ENCODE measurements at regions not wholly inside any gene's neighbourhood (a gene's known extent, or its start where the extent isn't known, plus 50 kb on each side); places are given as distances from the start of the nearest gene placed in this dataset.
"Not testable (repeated sequence)": the region's sequence is repeated elsewhere in the genome, so short reads cannot be mapped to it uniquely, and the experiment has no call there.

GRCh38 chr1:195218428-195219212, 1389.6 kb downstream of the KCNT2 start:
- DNase-seq (ENCODE audit: low read depth in 2 of 2), result no peak

DNA sequence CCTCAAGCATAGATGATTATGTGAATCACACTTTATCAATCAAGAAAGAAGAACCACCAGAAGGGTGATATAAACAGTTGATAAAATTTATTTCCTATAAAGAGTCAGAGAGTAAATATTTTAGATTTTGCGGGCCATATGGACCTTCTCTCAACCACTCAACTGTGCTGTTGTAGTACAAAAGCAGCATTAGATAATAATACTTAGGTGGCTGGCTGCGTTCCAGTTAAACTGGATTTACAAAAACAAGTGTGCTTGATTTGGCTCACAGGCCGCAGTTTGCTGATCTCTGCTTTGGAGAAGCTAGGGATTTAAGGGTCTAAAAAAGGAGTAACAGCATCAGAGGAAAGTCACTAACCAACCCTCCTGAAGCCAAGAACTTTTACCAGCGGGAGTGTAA, 1406.0 kb downstream of the KCNT2 start:
- no peak for DNase-seq (ENCODE audit: low read depth in 2 of 2)

DNA sequence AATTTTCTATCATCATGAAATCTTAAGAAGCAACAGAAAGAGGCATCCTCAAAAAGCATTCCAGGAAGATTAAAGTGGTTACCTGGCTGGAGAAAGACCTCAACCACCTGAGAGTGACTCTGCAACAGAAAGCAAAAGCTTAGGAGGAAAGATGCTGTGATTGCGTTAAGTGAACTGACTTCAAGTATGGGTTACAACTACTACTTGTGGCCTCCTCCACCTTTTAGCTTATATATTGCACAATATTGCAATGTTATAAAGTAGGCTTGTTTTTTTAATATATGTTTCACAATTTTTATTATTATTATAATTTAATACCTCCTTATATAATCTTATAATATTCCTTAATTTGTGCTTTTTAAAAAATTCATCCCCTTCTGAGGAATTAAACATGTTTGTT, 1407.5 kb downstream of the KCNT2 start:
- no peak for DNase-seq (ENCODE audit: low read depth in 2 of 2)

DNA sequence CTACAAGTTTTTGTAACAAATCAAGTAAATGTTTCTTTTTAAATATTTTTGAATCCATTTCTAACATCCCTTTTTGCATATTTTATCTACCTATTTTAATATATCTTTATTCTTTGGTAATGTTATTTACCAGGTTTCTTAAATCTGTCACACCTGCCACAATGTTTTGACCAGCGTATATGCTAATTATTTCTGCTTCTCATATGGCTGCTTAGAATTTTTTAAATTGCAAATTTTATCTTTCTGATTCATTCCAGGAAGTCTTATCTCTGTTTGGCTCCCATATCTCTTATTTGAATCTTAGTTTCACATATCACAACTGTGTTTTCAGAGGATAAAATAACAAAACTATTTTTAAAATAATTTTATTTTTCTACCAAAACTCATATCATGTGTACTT, 1411.1 kb downstream of the KCNT2 start:
- no peak for DNase-seq (ENCODE audit: low read depth in 2 of 2)

DNA sequence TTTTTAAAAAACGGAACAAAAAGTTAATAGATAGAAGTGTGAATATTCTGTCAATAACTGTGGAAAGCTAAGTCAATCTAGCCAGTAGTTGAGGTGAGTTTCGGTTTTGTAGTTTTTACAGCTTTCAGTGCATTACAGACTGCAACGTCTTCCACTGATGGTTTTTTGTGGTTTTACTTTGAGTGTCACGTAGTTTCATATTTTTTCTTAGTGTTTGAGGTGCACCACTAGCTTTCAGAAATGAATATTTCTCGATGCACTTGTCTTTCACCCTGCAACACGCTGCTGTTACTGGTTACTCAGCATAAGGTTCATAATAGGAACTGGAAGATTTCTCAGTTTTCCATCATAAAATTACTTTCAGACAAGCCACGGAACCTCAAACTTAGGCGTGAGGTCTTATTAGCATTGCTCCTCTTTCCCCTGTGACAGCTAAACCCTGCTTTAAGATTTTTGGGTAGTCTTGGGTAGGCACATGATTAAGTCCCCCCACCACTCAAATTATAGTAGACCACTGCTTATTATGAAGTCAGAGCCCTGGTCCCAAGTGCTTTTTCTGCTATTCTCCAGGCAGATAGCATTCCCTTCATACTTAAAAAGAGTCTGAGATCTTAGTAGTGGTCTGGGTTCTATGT, 1412.7 kb downstream of the KCNT2 start:
- peak in 1 of 2 donors; percentile 2 for DNase-seq (ENCODE audit: low read depth in 2 of 2)

DNA sequence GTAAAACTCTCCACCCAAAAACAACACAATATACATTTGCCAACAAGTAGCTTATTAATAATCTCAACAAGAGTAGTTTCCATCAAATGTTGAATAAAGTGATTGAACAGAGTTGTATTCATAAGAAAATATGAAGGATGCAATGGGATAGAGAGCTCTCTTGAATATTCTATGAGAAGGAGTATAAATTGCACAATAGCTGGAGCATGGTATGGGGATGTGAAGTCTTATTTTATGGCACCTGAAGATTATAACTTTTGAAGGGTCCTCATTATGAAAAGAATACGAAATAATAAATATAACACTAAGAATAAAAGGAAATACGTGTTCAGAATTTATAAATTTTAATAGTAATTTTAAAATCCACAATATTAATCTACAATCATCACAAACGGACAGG, 1415.1 kb downstream of the KCNT2 start:
- DNase-seq (ENCODE audit: low read depth in 2 of 2), result no peak

GRCh38 chr1:195188821-195189220, 1419.4 kb downstream of the KCNT2 start:
- no peak for DNase-seq (ENCODE audit: low read depth in 2 of 2)

DNA sequence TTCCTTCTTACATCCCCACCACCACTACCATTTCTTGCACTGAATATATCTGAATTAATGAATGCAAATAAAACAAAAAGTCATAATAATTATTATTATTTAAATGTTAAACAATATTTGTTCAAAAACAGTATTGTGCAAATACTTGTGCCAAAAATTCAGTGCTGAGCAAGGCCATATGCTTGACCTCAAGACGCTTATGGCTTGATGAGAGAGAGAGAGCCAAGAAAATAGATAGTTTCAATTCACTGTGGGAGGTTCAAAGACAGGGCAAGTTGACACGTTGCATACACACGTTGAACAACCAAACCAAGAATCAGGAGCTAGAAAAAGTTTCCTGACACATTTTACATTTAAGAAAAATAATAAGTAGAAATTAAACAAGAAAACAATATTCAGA, 1421.7 kb downstream of the KCNT2 start:
- DNase-seq (ENCODE audit: low read depth in 2 of 2), result no peak

GRCh38 chr1:195185736-195186135, 1422.5 kb downstream of the KCNT2 start:
- DNase-seq (ENCODE audit: low read depth in 2 of 2), result no peak

GRCh38 chr1:195185321-195185720, 1422.9 kb downstream of the KCNT2 start:
- no peak for DNase-seq (ENCODE audit: low read depth in 2 of 2)

DNA sequence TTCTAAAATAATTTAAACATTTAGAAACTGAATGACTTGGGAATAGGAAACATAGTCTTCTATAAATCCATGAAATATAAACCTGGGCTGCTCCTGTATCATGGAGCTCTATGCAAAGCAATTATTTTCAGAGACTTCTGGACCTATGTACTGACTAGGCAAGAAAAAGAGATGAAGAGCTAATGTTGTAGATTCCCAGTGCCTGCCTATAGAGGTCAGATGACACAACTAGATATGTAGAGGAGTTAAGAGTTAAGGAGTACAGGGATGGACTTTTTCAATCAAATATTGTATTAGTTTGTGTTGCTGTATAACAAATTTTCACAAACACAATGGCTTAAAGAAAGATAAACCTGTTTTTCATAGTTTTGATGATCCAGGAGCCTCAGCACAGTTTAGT, 1434.5 kb downstream of the KCNT2 start:
- no peak for DNase-seq (ENCODE audit: low read depth in 2 of 2)

- DNase-seq (ENCODE audit: low read depth in 2 of 2), result not testable (repeated sequence)
Observed at GRCh38 chr1:195159795-195160194, 1448.4 kb downstream of the KCNT2 start.

DNA sequence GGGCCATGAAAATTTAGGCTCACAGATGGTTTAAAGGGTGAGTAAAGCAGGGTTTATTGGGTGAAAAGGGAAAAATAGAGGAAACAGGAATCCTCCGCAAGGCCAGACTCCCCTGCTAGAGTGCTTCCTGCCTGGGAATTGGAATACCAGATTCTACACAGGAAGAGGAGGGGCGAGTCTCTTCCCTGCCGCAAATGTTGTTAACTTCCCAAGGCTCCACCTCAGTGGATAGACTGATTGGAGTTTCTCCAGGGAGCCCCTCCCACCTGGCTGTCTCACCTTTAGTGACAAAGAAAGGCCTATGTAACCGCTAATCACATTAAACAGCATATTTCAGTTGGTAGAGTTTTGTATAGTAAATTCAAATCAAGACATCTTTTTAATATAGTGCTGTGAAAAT, 1450.1 kb downstream of the KCNT2 start:
- DNase-seq (ENCODE audit: low read depth in 2 of 2), result no peak

- no peak for DNase-seq (ENCODE audit: low read depth in 2 of 2)
Observed at GRCh38 chr1:195153107-195153506, 1455.1 kb downstream of the KCNT2 start.

GRCh38 chr1:195150768-195151167, 1457.5 kb downstream of the KCNT2 start:
- no peak for DNase-seq (ENCODE audit: low read depth in 2 of 2)

GRCh38 chr1:195141294-195141693, 1466.9 kb downstream of the KCNT2 start:
- DNase-seq (ENCODE audit: low read depth in 2 of 2), result no peak

GRCh38 chr1:195130598-195130997, 1477.6 kb downstream of the KCNT2 start:
- DNase-seq (ENCODE audit: low read depth in 2 of 2), result no peak

GRCh38 chr1:195122497-195122896, 1485.7 kb downstream of the KCNT2 start:
- no peak for DNase-seq (ENCODE audit: low read depth in 2 of 2)

DNA sequence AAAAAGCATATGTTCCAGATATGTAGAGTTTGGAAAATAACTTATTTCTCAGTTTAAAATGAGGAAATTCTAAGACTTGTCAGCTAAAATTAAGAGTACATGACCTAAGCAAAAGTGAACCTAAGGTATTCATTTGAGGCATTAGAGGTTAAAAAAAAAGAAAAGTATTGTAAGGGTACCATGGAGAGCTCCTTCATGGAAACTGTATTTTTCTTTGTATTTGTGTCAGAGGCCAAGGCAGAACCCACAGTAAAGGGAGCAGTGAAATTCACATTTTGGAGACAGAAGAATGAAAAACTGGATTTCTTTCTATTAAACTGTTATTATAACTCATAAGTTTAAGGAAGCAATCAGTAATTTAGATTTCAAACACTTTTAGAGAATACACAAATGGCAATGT, 1494.8 kb downstream of the KCNT2 start:
- DNase-seq (ENCODE audit: low read depth in 2 of 2), result no peak

DNA sequence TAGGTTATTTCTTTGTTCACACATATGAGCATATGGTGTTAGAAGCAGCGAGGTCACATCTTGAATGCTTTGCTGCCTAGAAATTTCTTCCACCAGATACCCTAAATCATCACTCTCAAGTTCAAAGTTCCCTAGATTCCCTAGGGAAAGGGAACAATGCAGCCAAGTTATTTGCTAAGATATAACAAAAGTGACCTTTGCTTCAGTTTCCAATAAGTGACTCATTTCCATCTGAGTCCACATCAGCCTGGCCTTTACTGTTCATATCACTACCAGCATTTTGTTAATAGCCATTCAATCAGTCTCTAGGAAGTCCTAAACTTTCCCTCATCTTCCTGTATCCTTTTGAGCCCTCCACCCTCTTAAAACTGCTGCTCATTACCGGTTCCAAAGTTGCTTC, 1502.5 kb downstream of the KCNT2 start:
- no peak for DNase-seq (ENCODE audit: low read depth in 2 of 2)

- DNase-seq (ENCODE audit: low read depth in 2 of 2), result no peak
Observed at GRCh38 chr1:195105281-195105680, 1503.0 kb downstream of the KCNT2 start.

DNA sequence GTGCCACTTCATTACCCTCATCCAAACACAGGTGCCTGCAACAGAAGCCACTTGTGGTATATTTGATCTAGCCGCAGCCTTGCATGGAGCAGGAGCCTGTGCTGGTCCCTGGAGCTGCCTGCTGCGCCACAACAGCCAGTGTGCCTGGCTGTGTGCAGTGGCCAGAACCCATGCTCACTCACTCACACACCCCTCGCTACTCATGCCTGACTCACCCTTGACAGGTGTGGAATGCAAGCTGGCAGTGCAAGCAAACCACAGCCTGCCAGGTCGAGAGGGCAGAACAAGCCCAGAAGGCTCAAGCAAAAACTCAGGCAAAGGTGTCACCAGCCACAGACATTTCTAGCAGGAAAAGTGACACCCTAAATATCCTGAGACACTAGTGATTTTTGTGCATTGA, 1510.9 kb downstream of the KCNT2 start:
- no peak for DNase-seq (ENCODE audit: low read depth in 2 of 2)

GRCh38 chr1:195096051-195096521, 1512.2 kb downstream of the KCNT2 start:
- no peak for DNase-seq (ENCODE audit: low read depth in 2 of 2)
